ENCODE measurements at regions not wholly inside any gene's neighbourhood (a gene's known extent, or its start where the extent isn't known, plus 50 kb on each side); places are given as distances from the start of the nearest gene placed in this dataset.

DNA sequence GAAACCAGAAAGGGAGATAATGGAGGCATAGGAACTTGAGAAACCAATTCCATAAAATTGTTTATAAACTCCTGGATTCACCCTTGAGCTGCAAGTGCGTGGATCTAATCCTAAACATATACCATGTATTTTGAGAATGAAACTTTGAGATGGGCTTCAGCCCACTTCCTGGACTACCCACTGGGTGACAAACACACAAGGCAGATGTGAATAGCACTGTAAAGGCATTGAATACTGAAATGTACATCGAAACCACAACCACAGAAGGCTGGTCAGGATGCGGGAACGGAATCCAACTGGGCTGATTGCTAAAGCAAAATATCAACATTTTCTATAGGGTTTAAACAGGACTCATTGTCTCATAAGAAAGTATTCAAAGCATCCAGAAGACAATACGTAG, 228.5 kb upstream of the ZEB2 start:
- TF ChIP-seq, protein P1, sequence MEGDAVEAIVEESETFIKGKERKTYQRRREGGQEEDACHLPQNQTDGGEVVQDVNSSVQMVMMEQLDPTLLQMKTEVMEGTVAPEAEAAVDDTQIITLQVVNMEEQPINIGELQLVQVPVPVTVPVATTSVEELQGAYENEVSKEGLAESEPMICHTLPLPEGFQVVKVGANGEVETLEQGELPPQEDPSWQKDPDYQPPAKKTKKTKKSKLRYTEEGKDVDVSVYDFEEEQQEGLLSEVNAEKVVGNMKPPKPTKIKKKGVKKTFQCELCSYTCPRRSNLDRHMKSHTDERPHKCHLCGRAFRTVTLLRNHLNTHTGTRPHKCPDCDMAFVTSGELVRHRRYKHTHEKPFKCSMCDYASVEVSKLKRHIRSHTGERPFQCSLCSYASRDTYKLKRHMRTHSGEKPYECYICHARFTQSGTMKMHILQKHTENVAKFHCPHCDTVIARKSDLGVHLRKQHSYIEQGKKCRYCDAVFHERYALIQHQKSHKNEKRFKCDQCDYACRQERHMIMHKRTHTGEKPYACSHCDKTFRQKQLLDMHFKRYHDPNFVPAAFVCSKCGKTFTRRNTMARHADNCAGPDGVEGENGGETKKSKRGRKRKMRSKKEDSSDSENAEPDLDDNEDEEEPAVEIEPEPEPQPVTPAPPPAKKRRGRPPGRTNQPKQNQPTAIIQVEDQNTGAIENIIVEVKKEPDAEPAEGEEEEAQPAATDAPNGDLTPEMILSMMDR (IDR thresholded peaks at IDR 0.05) = no peak
- TF ChIP-seq POLR2AphosphoS5 (IDR thresholded peaks at IDR 0.05) = no peak
- no peak for TF ChIP-seq POLR2A (IDR thresholded peaks at IDR 0.05)
